IMR-90 (cell line): ENCODE measurements at regions not wholly inside any gene's neighbourhood (a gene's known extent, or its start where the extent isn't known, plus 50 kb on each side); places are given as distances from the start of the nearest gene placed in this dataset.

Source experiments
- ATAC-seq: fragments of 200-7000 bp; cut with Tn5 transposase; 2 replicates; pipeline ENCODE4 v1.9.1; 2020; ENCODE audit warnings: low read depth, mild to moderate bottlenecking, moderate library complexity
- BruUV-seq: library from RNA; stranded (reverse); fragments of 400-500 nt; replicated peaks from 2 replicates; lab custom pipeline; 2021; lab: Mats Ljungman, UMichigan
- CTCF ChIA-PET: fragments of 300-600 bp; formaldehyde crosslinking; extraction: SDS; loops from one replicate; lab custom pipeline; 2021; ENCODE audit warnings: antibody characterized with exemption; lab: Yijun Ruan, JAX
- POLR2A ChIA-PET: fragments of 300-600 bp; sonication (Branson Sonifier 250); formaldehyde crosslinking; loops from one replicate; lab custom pipeline; 2022; ENCODE audit warnings: antibody characterized with exemption; ENCODE audit not compliant: unreplicated experiment; lab: Charles Lee
- DNase-seq: peaks from one replicate; pipeline ENCODE4 v3.0.0; 2013
- H2AFZ ChIP-seq: replicated peaks from 2 replicates; pipeline ENCODE3; 2013; ENCODE audit warnings: low read length, mild to moderate bottlenecking; ENCODE audit not compliant: poor library complexity
- H2AK5ac ChIP-seq: 2 replicates; pipeline ENCODE4 v1.6.1; 2013; ENCODE audit warnings: low read depth, low read length, inconsistent platforms
- H2AK9ac ChIP-seq: replicated peaks from 2 replicates; pipeline ENCODE3; 2013; ENCODE audit warnings: mild to moderate bottlenecking, low read depth, low read length, moderate library complexity; ENCODE audit not compliant: poor library complexity
- H2BK120ac ChIP-seq: 2 replicates; pipeline ENCODE4 v1.6.1; 2013; ENCODE audit warnings: low read depth, low read length, inconsistent platforms
- H2BK15ac ChIP-seq: 3 replicates; pipeline ENCODE4 v1.6.1; 2013; ENCODE audit warnings: low read depth, low read length, inconsistent platforms
- H2BK20ac ChIP-seq: 2 replicates; pipeline ENCODE4 v1.6.1; 2013; ENCODE audit warnings: low read depth, mild to moderate bottlenecking, inconsistent platforms, low read length, moderate library complexity
- H2BK5ac ChIP-seq: 2 replicates; pipeline ENCODE4 v1.6.1; 2013; ENCODE audit warnings: mild to moderate bottlenecking, low read depth, low read length, inconsistent platforms; ENCODE audit not compliant: poor library complexity, severe bottlenecking
- H3K14ac ChIP-seq: replicated peaks from 2 replicates; pipeline ENCODE4 v1.6.1; 2013; ENCODE audit warnings: low read depth, low read length, inconsistent platforms
- H3K18ac ChIP-seq: 2 replicates; pipeline ENCODE4 v1.6.1; 2013; ENCODE audit warnings: low read depth, low read length, control low read depth
- H3K23ac ChIP-seq: 2 replicates; pipeline ENCODE4 v1.6.1; 2013; ENCODE audit warnings: low read depth, low read length, inconsistent platforms
- H3K27ac ChIP-seq: 2 replicates; pipeline ENCODE4 v1.5.1; 2013; ENCODE audit warnings: mild to moderate bottlenecking, control low read depth, low read length; ENCODE audit not compliant: insufficient read depth
- H3K27me3 ChIP-seq: 2 replicates; pipeline ENCODE4 v1.6.1; 2013; ENCODE audit warnings: low read length; ENCODE audit not compliant: control insufficient read depth, insufficient read depth
- H3K36me3 ChIP-seq: 2 replicates; pipeline ENCODE4 v1.6.1; 2013; ENCODE audit warnings: low read length, mixed read lengths; ENCODE audit not compliant: control insufficient read depth, insufficient read depth
- H3K4ac ChIP-seq: 2 replicates; pipeline ENCODE4 v1.6.1; 2013; ENCODE audit warnings: low read depth, low read length, inconsistent platforms
- H3K4me1 ChIP-seq: 2 replicates; pipeline ENCODE4 v1.6.1; 2013; ENCODE audit warnings: low read length, mixed read lengths; ENCODE audit not compliant: control insufficient read depth, insufficient read depth
- H3K4me2 ChIP-seq: 2 replicates; pipeline ENCODE4 v1.6.1; 2013; ENCODE audit warnings: low read depth, mild to moderate bottlenecking, control low read depth, low read length, moderate library complexity
- H3K4me3 ChIP-seq: 2 replicates; pipeline ENCODE4 v1.5.1; 2013; ENCODE audit warnings: low read depth, mild to moderate bottlenecking, control low read depth, low read length, moderate library complexity; ENCODE audit not compliant: insufficient read depth
- H3K56ac ChIP-seq: 2 replicates; pipeline ENCODE4 v1.6.1; 2013; ENCODE audit warnings: low read length, inconsistent platforms; ENCODE audit not compliant: insufficient read depth; ENCODE audit errors: extremely low read depth
- H3K79me1 ChIP-seq, 2 experiments: 2 replicates each; pipeline ENCODE4 v1.6.1; 2013; ENCODE audit warnings: low read length in 2 of 2, inconsistent platforms in 1 of 2, low read depth in 1 of 2
- H3K9ac ChIP-seq: 2 replicates; pipeline ENCODE4 v1.6.1; 2013; ENCODE audit warnings: low read depth, low read length, control low read depth
- H3K9me1 ChIP-seq: 2 replicates; pipeline ENCODE4 v1.6.1; 2013; ENCODE audit warnings: low read length, inconsistent platforms; ENCODE audit not compliant: insufficient read depth
- H3K9me3 ChIP-seq: 2 replicates; pipeline ENCODE4 v1.6.1; 2013; ENCODE audit warnings: low read length; ENCODE audit not compliant: control insufficient read depth, insufficient read depth
- H4K20me1 ChIP-seq: 2 replicates; pipeline ENCODE4 v1.6.1; 2013; ENCODE audit warnings: low read length, inconsistent platforms; ENCODE audit not compliant: insufficient read depth
- H4K5ac ChIP-seq: 2 replicates; pipeline ENCODE4 v1.6.1; 2013; ENCODE audit warnings: mild to moderate bottlenecking, low read depth, low read length, control low read depth
- H4K8ac ChIP-seq, 2 experiments: 2 replicates each; pipeline ENCODE4 v1.6.1; 2013; ENCODE audit warnings: low read depth in 2 of 2, low read length in 2 of 2, control low read depth in 1 of 2, inconsistent platforms in 1 of 2
- H4K91ac ChIP-seq: 2 replicates; pipeline ENCODE4 v1.6.1; 2013; ENCODE audit warnings: low read depth, low read length, inconsistent platforms; ENCODE audit not compliant: insufficient read depth
- BHLHE40 ChIP-seq: fragments of 150-350 bp; IDR thresholded peaks from 2 replicates; pipeline ENCODE4 v1.6.1; 2016; ENCODE audit warnings: mild to moderate bottlenecking, low read depth, low read length
- CEBPB ChIP-seq: IDR thresholded peaks from 2 replicates; pipeline ENCODE4 v1.6.1; 2012; ENCODE audit warnings: low read depth, low read length, improper control_type of control experiment
- ELK1 ChIP-seq: fragments of 150-350 bp; IDR thresholded peaks from 2 replicates; pipeline ENCODE4 v1.6.1; 2016; ENCODE audit warnings: low read depth, mild to moderate bottlenecking, low read length, moderate library complexity, borderline replicate concordance
- MAFK ChIP-seq: IDR thresholded peaks from 2 replicates; pipeline ENCODE4 v1.6.1; 2012; ENCODE audit warnings: low read depth, low read length, improper control_type of control experiment
- MXI1 ChIP-seq: IDR thresholded peaks from 2 replicates; pipeline ENCODE4 v1.6.1; 2012; ENCODE audit warnings: low read depth, mild to moderate bottlenecking, low read length, moderate library complexity, borderline replicate concordance
- NFE2L2 ChIP-seq: fragments of 150-350 bp; IDR thresholded peaks from 2 replicates; pipeline ENCODE4 v1.6.1; 2016; ENCODE audit warnings: low read depth, mild to moderate bottlenecking, low read length
- RAD21 ChIP-seq: IDR thresholded peaks from 2 replicates; pipeline ENCODE4 v1.6.1; 2012; ENCODE audit warnings: low read length, improper control_type of control experiment
- RCOR1 ChIP-seq: IDR thresholded peaks from 2 replicates; pipeline ENCODE4 v1.6.1; 2012; ENCODE audit warnings: mild to moderate bottlenecking, low read length, improper control_type of control experiment; ENCODE audit not compliant: insufficient replicate concordance
- RFX5 ChIP-seq: IDR thresholded peaks from 2 replicates; pipeline ENCODE4 v1.8.0; 2012; ENCODE audit warnings: low read depth, mild to moderate bottlenecking, low read length, moderate library complexity
- USF2 ChIP-seq: fragments of 150-350 bp; IDR thresholded peaks from 2 replicates; pipeline ENCODE4 v1.6.1; 2017; ENCODE audit warnings: mild to moderate bottlenecking, antibody characterized with exemption, low read length, low read depth
- WGBS, 2 experiments: methylation state at CpG; one replicate each; pipeline versions ENCODE4 v1.1.5 to v1.1.7; 2013; ENCODE audit warnings: missing lambda C conversion rate in 2 of 2; ENCODE audit not compliant: insufficient read length in 1 of 2; ENCODE audit errors: extremely low coverage in 2 of 2; 5-methylcytosine and 5-hydroxymethylcytosine counted together
- dilution Hi-C: fragments of 300-500 bp; cut with HindIII; formaldehyde crosslinking; loops from one replicate; pipeline ENCODE4 v1.14.3; 2018; ENCODE audit warnings: low sequenced_read_pairs; ENCODE audit not compliant: unreplicated experiment
- in situ Hi-C: fragments of 300-500 bp; cut with MboI; formaldehyde crosslinking; loops from 3 replicates; pipeline ENCODE4 v1.14.3; 2019; ENCODE audit warnings: low sequenced_read_pairs, inconsistent platforms, mixed read lengths
- intact Hi-C: fragments of 100-400 bp; cut with micrococcal nuclease; formaldehyde crosslinking; loops from 2 replicates; pipeline ENCODE4 v1.10.0; 2022

- 0 out of 2 replicates have a peak overlapping the region, but pooled peaks have one; percentile 9 for H3K23ac ChIP-seq
- H2AFZ ChIP-seq = peak overlapping the region; percentile 60
- POLR2A ChIA-PET = no interaction called here
- H2AK9ac ChIP-seq = no peak overlapping the region
- TF ChIP-seq USF2 (no peak), RFX5 (no peak), CEBPB (no peak), RAD21 (no peak), MAFK (no peak), RCOR1 (no peak), ELK1 (no peak), MXI1 (no peak), BHLHE40 (no peak), NFE2L2 (no peak)
- H4K20me1 ChIP-seq = no peaks in the 10 kb centered on the region
- no peaks in the 10 kb centered on the region for H3K79me1 ChIP-seq
- DNase-seq = no peak
- intact Hi-C loops = no loop called here
- no peak overlapping the region for H3K27ac ChIP-seq
- H3K9me3 ChIP-seq = no peaks in the 10 kb centered on the region
- no peak for ATAC-seq
- H3K36me3 ChIP-seq = no peaks in the 10 kb centered on the region
- peak overlapping the region; percentile 10 for H4K5ac ChIP-seq
- CTCF ChIA-PET = no interaction called here
- no peak overlapping the region for H2BK15ac ChIP-seq
- H3K4ac ChIP-seq = peak overlapping the region; percentile 53
- no peak overlapping the region for H2BK5ac ChIP-seq
- peaks cover under 1% of the 10 kb centered on the region for H3K27me3 ChIP-seq
- no peak overlapping the region for H3K9ac ChIP-seq
- H3K14ac ChIP-seq = 0 out of 2 replicates have a peak overlapping the region, but pooled peaks have one; percentile 31
- peak overlapping the region; percentile 35 for H2BK120ac ChIP-seq
- H3K56ac ChIP-seq = no peak overlapping the region
- dilution Hi-C loops = no loop called here
- H3K18ac ChIP-seq = no peak overlapping the region
- H2AK5ac ChIP-seq = peak overlapping the region; percentile 21; the same call in 1 of the 2 replicates
- WGBS, 2 experiments = no CpG with 5 or more reads among the region's 3 CpGs
- H4K8ac ChIP-seq = peak overlapping the region in 1 of 2 experiments; percentile 29; a peak in 2 of 4 replicates
- BruUV-seq = no TSS peak
- H4K91ac ChIP-seq = peak overlapping the region; percentile 40; the same call in 1 of the 2 replicates
- peaks cover 8% of the 10 kb centered on the region for H3K4me1 ChIP-seq
- in situ Hi-C loops = no loop called here
- H3K9me1 ChIP-seq = peaks cover 9% of the 10 kb centered on the region; the same call in 1 of the 2 replicates
- H2BK20ac ChIP-seq = peak overlapping the region; percentile 13; the same call in 1 of the 2 replicates
- H3K4me2 ChIP-seq = no peak overlapping the region
- no peak overlapping the region for H3K4me3 ChIP-seq
Measured at GRCh38 chr15:72972362-72972761, 79.9 kb upstream of the NEO1 start.
